Transverse colon (tissue), 4 donors: ENCODE measurements at regions not wholly inside any gene's neighbourhood (a gene's known extent, or its start where the extent isn't known, plus 50 kb on each side); places are given as distances from the start of the nearest gene placed in this dataset.
"Not testable (repeated sequence)": the region's sequence is repeated elsewhere in the genome, so short reads cannot be mapped to it uniquely, and the experiment has no call there.

Experiments
- DNase-seq: peaks from one replicate; pipeline ENCODE4 v3.0.0-alpha.2; 2019
- H3K27ac ChIP-seq, 4 donors: fragments of 200-600 bp; sonication (generic); 2 replicates each; pipeline ENCODE4 v1.5.1; 2016 to 2018; ENCODE audit warnings: inconsistent platforms in 4 of 4
- H3K27me3 ChIP-seq: fragments of 200-600 bp; sonication (generic); 2 replicates; pipeline ENCODE4 v1.5.1; 2017; ENCODE audit warnings: inconsistent platforms
- H3K36me3 ChIP-seq, 4 donors: fragments of 200-600 bp; sonication (generic); 2 replicates each; pipeline ENCODE4 v1.5.1; 2017 to 2019; ENCODE audit warnings: inconsistent platforms in 4 of 4
- H3K4me1 ChIP-seq, 4 donors: fragments of 200-600 bp; sonication (generic); 2 replicates each; pipeline ENCODE4 v1.5.1; 2017 to 2020; ENCODE audit warnings: inconsistent platforms in 4 of 4
- H3K4me3 ChIP-seq, 4 donors: fragments of 200-600 bp; sonication (generic); 1 replicate in 1 of 4; 2 replicates in 3 of 4; pipeline versions ENCODE4 v1.5.1 to v1.6.1; 2017 to 2019; ENCODE audit warnings: inconsistent platforms in 4 of 4
- H3K9me3 ChIP-seq, 2 donors: fragments of 200-600 bp; sonication (generic); 2 replicates each; pipeline ENCODE4 v1.5.1; 2017 to 2019; ENCODE audit warnings: inconsistent platforms in 2 of 2
- EP300 ChIP-seq: sonication (generic); formaldehyde crosslinking; IDR thresholded peaks from one replicate; pipeline ENCODE4 v1.6.1; 2017; ENCODE audit warnings: antibody characterized with exemption, low read depth
- POLR2A ChIP-seq: fragments of 450-650 bp; IDR thresholded peaks from one replicate; pipeline ENCODE4 v1.6.1; 2016; ENCODE audit warnings: antibody characterized with exemption, mild to moderate bottlenecking, moderate library complexity
- POLR2AphosphoS5 ChIP-seq, 3 donors: sonication (generic); formaldehyde crosslinking; IDR thresholded peaks; one replicate each; pipeline ENCODE4 v1.6.1; 2016; ENCODE audit warnings: antibody characterized with exemption in 3 of 3
- WGBS, 2 donors: methylation state at CpG; one replicate each; pipeline ENCODE4 v1.1.5; 2018; ENCODE audit warnings: low coverage in 1 of 2; 5-methylcytosine and 5-hydroxymethylcytosine counted together
- in situ Hi-C, 4 donors: fragments of 200-750 bp; cut with MboI; loops; one replicate each; pipeline versions ENCODE4 v1.15.0 to v1.15.1; 2017; ENCODE audit warnings: low sequenced_read_pairs in 3 of 4, low pct_ligation_motif_present in 1 of 4, low pct_unique_long_range_greater_than_20kb in 1 of 4
- intact Hi-C: fragments of 100-400 bp; cut with DNase I; formaldehyde crosslinking; loops from one replicate; pipeline ENCODE4 v1.15.1; 2023; ENCODE audit warnings: low total_unique reads
- TF ChIP-seq, protein P1 (sequence below), 5 experiments: fragments of 200-600 bp in 3 of 5; fragments of 450-650 bp in 2 of 5; sonication (generic) in 3 of 5; IDR thresholded peaks; 1 replicate in 2 of 5; 2 replicates in 3 of 5; pipeline ENCODE4 v1.5.1; 2016 to 2017; ENCODE audit warnings: antibody characterized with exemption in 5 of 5, inconsistent platforms in 3 of 5, mild to moderate bottlenecking in 2 of 5, moderate library complexity in 1 of 5

DNA sequence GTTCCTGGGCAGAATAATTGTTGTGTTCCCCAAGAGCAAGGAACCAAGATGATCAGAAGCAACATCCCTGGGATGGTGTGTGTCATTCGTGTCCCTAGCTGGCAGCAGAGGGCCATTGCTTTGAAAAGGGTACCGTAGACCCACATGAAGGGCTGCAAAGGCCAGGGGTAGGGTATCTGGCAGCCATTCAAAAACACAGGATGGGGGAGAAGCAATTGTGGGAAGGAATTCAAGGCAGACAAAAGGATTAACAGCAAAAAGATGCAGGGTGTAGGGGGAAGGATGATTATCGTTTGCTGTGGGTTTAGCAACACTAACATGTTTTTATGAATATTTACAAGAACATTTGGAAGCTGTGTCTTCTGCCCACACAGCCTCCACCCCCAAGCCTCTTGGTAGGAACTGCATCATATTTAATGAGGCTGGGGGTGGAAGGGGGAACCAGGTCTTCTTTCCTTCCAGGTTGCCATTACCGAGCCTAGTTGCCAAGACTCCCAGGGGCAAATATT lies 169.0 kb upstream of the G2E3 start:
- TF ChIP-seq POLR2A (no peak), EP300 (no peak), POLR2AphosphoS5 (IDR thresholded peaks at IDR 0.05) (no peak)
- TF ChIP-seq, protein P1, sequence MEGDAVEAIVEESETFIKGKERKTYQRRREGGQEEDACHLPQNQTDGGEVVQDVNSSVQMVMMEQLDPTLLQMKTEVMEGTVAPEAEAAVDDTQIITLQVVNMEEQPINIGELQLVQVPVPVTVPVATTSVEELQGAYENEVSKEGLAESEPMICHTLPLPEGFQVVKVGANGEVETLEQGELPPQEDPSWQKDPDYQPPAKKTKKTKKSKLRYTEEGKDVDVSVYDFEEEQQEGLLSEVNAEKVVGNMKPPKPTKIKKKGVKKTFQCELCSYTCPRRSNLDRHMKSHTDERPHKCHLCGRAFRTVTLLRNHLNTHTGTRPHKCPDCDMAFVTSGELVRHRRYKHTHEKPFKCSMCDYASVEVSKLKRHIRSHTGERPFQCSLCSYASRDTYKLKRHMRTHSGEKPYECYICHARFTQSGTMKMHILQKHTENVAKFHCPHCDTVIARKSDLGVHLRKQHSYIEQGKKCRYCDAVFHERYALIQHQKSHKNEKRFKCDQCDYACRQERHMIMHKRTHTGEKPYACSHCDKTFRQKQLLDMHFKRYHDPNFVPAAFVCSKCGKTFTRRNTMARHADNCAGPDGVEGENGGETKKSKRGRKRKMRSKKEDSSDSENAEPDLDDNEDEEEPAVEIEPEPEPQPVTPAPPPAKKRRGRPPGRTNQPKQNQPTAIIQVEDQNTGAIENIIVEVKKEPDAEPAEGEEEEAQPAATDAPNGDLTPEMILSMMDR (IDR thresholded peaks at IDR 0.05) = no peak
- Histone ChIP-seq H3K36me3 (no peaks in the 10 kb centered on the region), H3K27me3 (no peaks in the 10 kb centered on the region), H3K4me1 (no peaks in the 10 kb centered on the region), H3K4me3 (no peak overlapping the region), H3K9me3 (no peaks in the 10 kb centered on the region), H3K27ac (no peak overlapping the region)
- WGBS, 2 donors = 79 to 100% methylated on average over 1 to 4 of the region's 4 CpGs
- intact Hi-C loops = no loop called here
- DNase-seq = no peak
- in situ Hi-C loops = no loop called here

- Histone ChIP-seq H3K9me3 (no peaks in the 10 kb centered on the region), H3K4me1 (no peaks in the 10 kb centered on the region), H3K4me3 (no peak overlapping the region), H3K27me3 (no peaks in the 10 kb centered on the region), H3K27ac (no peak overlapping the region), H3K36me3 (no peaks in the 10 kb centered on the region)
- no peak for DNase-seq
- intact Hi-C loops = no loop called here
- no peak for TF ChIP-seq POLR2A
- no peak for TF ChIP-seq EP300
- TF ChIP-seq POLR2AphosphoS5 (IDR thresholded peaks at IDR 0.05) = no peak
- TF ChIP-seq, protein P1 (IDR thresholded peaks at IDR 0.05) = no peak
- 62 to 64% methylated on average over 1 of the region's 1 CpG for WGBS, 2 donors
- in situ Hi-C loops = no loop called here
Observed at GRCh38 chr14:30395065-30395464, 163.9 kb upstream of the G2E3 start.

DNA sequence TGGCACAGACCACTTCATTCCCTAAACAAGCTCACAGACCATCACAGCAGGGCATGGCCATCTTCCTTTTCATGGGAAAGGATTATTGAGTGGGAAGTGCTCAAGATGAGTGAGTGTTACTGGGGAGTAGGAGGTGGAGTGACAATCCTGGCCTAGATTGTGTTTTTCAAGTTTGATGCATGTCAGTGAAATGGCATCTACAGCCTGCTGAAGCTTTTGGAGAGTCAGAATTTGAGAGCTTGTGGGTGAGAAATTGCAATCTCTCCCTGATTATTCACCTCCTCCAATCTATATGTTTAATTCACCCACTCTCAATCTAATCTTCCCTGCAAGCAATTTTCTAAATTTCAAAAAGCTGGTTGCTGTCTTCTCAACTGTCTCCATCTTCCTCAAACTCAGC lies 156.1 kb upstream of the G2E3 start:
- no peak overlapping the region for H3K27ac ChIP-seq
- no peaks in the 10 kb centered on the region for H3K27me3 ChIP-seq
- H3K4me3 ChIP-seq = no peak overlapping the region
- H3K36me3 ChIP-seq = no peaks in the 10 kb centered on the region
- no peaks in the 10 kb centered on the region for H3K9me3 ChIP-seq
- no peaks in the 10 kb centered on the region for H3K4me1 ChIP-seq
- in situ Hi-C loops = no loop called here
- no peak for TF ChIP-seq EP300
- intact Hi-C loops = no loop called here
- DNase-seq = no peak

DNA sequence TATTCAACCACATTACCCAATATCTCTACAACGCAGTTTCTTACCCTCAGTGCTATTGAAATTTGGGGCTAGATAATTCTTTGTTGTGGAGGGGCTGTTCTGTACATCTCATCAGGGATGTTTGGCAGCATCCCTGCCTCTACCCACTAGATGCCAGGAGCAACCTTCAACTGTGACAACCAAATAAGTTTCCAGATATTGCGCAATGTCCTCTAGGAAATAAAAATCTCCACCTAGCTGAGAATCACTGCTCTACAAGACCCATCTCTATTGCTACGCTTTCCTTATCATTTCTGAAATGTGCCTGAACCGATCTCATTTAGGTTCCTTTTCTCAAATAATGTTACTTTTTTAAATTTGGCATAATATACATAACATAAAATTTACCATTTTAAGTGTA lies 155.2 kb upstream of the G2E3 start:
- Histone ChIP-seq H3K36me3 (no peaks in the 10 kb centered on the region), H3K9me3 (no peaks in the 10 kb centered on the region), H3K4me3 (no peak overlapping the region), H3K27ac (no peak overlapping the region), H3K27me3 (no peaks in the 10 kb centered on the region), H3K4me1 (no peaks in the 10 kb centered on the region)
- no peak for TF ChIP-seq EP300
- no peak for TF ChIP-seq POLR2A
- TF ChIP-seq, protein P1 (IDR thresholded peaks at IDR 0.05) = no peak
- DNase-seq = no peak
- in situ Hi-C loops (no loop called here), intact Hi-C loops (no loop called here)
- WGBS, 2 donors = 71 to 89% methylated on average over 4 of the region's 4 CpGs

DNA sequence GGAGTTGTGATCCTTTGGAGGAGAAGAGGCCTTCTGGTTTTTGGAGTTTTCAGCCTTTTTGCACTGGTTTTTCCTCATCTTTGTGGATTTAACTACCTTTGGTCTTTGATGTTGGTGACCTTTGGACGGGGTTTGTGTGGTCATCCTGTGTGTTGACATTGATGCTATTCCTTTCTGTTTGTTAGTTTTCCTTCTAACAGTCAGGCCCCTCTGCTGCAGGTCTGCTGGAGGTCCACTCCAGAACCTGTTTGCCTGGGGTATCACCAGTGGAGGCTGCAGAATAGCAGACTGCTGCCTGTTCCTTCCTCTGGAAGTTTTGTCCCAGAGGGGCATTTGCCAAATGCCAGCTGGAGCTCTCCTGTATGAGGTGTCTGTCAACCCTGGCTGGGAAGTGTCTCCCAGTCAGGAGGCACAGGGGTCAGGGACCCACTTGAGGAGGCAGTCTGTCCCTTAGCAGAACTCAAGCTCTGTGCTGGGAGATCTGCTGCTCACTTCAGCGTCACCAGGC lies 149.4 kb upstream of the G2E3 start:
- H3K27me3 ChIP-seq, H3K36me3 ChIP-seq, in situ Hi-C loops, DNase-seq, intact Hi-C loops, H3K9me3 ChIP-seq, H3K4me1 ChIP-seq, H3K4me3 ChIP-seq, H3K27ac ChIP-seq: not testable (repeated sequence)
- WGBS, 2 donors = 77% methylated on average over 2 of the region's 2 CpGs; no CpG with 5 or more reads in 1 of the 2 donors
